HCEC 1CT (cell line): ENCODE measurements at regions not wholly inside any gene's neighbourhood (a gene's known extent, or its start where the extent isn't known, plus 50 kb on each side); places are given as distances from the start of the nearest gene placed in this dataset.

Source experiments
- DNase-seq: peaks from one replicate; pipeline ENCODE4 v3.0.0-alpha.2; 2017

GRCh38 chr21:38165466-38166172, 91.2 kb upstream of the KCNJ15 start:
- DNase-seq = peak; percentile 43

- no peak for DNase-seq
These were observed 90.6 kb upstream of the KCNJ15 start for GRCh38 chr21:38166173-38166535.

DNA sequence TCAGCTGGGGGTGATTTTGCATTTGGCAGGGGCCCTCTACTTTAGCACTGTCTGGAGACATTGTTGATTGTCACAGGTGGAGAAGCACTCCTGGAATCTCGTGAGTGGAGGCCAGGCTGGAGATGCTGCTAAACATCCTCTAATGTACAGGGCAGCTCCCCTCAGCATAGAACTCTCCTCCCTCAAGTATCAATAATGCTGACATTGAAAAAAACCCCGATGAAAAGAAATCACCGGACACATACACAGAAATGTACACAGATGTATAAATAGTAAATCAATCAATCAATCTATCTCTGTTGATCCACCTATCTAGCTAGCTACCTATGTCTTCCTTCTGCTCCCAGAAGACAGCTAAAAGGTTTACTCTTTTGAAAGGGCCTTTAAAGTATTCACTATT, 89.4 kb upstream of the KCNJ15 start:
- DNase-seq = no peak

DNA sequence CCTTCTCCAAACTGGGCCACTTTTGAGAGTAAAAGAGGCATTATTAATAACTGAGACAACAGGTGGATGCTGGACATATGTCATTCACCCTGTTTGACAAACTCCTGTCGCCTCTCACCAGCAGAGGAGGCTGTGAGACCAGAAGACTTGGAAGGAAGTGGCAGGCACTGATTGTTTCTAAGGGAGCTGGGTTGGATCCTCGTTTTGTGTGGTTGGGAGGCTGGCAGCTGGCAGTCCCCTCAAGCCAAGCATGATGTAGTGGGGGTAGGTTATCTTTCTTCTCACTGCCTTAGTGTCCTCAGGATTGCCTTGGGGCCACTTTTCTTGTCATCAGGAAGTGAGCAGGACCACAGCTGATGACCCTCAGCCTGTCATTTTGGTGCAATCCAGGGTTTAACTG, 86.5 kb upstream of the KCNJ15 start:
- DNase-seq = peak; percentile 53

DNA sequence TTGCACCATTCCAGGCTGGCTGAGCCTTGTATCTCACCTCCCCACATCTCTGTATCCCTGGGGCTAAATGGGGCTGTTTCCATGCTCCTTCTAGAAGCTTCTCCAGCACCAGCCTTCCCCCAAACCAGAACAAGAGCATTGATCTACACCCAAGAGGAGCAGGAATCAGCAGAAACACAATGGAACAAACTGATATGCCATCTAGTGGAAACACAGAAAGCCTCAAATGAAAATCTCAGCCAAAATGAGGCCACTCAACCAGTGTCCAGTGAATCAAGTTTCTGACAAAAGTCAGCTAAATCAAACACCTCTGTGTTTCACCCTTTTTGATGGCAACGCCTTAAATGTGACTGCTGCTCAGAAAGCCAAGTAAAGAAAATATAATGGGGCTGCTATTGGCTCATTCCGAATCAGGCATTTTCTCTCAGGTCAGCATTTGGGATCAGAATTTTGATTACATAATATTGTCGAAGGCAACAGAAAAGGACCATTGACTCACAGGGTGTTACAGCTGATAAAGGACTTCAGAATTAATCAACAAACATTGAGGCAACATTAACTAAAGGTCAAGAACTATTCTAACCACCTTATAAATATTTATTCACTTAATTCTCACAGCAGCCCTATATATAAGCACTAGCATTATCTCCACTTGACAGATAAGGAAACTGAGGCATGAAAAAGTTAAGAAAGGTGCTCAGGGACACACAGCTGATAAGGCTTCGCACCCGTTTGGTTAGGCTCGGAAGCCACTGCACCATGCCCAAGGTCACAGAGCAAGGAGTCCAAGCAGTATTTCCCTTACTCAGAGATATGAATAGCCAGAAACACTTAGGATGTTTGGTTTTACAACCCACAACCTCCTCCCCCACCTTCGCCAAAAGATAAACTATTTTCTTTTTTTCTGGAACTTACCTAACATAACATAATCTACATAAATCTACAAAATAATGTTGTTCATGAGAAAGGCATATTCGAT, 85.8 kb upstream of the KCNJ15 start:
- peak; percentile 20 for DNase-seq

- DNase-seq = peak; percentile 71
These were observed 85.0 kb upstream of the KCNJ15 start for GRCh38 chr21:38171723-38172344.

DNA sequence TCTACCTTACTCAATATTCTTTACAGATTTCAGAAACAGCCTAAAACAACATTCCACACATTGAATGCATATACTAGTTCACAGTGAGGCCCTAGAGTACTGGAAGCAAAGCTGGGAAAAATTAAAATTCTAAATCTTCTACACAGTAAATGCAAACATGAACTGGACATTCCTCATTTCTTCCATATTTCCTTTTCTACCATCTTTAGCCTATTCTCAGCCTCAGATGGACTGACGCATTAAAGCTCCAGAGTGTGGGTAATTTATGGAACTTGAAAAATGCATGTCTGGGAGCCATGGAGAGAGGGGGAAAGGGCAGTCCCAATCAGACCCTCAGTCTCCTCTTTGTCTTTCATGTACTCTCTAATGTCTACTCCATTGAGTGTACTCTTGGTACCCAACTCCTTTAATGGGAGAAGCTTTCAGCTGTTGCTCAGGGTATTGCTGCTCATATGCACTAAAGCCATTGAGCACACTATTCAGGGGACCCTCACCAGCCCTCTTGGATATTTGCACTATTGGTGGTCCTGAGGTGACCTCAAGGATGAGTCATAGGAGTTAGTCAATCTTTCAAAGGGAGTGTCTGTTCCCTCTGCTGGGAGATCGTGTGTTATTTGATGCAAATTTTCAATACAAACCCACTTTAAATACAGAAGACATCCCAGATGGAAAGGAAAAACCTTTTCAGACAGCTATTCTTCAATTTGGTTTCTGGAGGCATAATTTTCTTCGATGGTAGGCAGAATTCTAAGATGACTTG, 83.3 kb upstream of the KCNJ15 start:
- peak; percentile 4 for DNase-seq

GRCh38 chr21:38175306-38175705, 81.5 kb upstream of the KCNJ15 start:
- peak; percentile 50 for DNase-seq

DNA sequence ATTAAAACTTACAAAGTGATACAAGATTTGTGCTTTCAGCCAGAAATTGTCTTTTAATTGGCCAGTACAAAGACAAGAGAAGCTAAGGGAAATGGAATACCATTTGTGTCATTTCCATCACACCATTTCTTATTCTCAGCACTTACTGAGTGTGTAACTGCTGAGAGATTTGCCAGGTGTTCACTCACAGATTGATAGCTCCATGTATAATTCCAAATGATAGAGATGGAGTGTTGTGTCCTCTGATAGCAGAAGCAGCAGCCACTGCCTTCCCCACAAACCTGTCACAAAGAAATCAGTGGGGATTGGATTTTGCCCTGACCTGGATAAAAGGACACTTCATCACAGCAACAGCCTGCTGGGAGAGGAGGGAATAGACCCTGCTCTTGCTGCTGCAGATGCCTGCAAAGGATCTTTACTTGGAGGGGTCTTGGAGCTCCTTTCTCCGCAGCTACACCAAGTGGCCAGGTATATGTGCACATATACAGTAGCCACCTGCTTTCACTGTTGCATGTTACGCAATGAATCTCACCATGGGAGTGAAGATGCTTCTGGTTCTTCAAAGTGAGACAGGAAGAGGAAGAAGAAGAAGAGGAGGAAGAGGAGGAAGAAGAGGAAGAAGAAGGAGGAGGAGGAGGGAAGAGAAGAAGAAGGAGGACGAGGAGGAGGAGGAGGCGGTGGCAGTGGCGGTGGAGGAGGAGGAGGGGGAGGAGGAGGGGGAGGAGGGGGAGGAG, 78.7 kb upstream of the KCNJ15 start:
- DNase-seq = no peak

- no peak for DNase-seq
These were observed 77.9 kb upstream of the KCNJ15 start for GRCh38 chr21:38178653-38179470.

DNA sequence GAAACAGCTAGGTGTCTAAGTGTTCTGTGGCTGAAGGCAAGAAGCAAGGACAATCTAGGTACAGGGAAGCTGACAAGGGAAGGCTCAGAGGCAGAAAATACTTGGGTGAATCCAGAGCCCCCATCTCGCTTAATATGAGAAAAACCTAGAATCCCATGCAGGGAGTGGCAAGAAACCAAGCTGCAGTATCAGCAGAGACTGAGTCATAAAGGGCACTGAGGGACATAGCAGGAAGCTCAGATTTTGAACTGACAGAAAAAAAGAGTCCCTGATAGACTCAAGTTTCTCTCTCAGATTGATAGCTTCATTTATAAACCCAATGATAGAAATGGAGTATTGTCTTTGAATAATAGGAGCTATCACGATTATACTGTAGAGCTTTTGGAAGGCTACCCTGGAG, 77.3 kb upstream of the KCNJ15 start:
- peak; percentile 36 for DNase-seq

GRCh38 chr21:38181096-38181495, 75.7 kb upstream of the KCNJ15 start:
- DNase-seq = peak; percentile 48

GRCh38 chr21:38182370-38182985, 74.3 kb upstream of the KCNJ15 start:
- no peak for DNase-seq

DNA sequence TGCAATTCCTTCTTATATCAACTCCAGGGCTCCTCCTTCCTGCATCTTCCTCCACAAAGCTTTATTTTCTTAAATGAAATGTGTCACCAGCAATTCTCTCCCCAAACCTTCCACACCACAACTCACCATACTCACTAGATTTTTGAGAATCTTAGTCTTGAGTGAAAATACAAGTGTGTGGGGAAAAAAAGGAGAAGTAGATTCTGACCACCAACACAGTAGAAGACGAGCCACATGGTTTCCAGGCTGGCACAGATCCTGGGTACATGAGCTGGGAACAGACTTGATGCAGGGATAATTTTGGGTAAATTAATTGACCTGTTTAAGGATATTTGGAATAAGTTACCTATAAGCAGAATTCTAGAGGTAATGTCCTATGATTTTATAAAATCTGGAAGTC, 72.8 kb upstream of the KCNJ15 start:
- no peak for DNase-seq

- no peak for DNase-seq
These were observed 70.0 kb upstream of the KCNJ15 start for GRCh38 chr21:38186661-38187270.

- no peak for DNase-seq
These were observed 68.8 kb upstream of the KCNJ15 start for GRCh38 chr21:38188037-38188436.

DNA sequence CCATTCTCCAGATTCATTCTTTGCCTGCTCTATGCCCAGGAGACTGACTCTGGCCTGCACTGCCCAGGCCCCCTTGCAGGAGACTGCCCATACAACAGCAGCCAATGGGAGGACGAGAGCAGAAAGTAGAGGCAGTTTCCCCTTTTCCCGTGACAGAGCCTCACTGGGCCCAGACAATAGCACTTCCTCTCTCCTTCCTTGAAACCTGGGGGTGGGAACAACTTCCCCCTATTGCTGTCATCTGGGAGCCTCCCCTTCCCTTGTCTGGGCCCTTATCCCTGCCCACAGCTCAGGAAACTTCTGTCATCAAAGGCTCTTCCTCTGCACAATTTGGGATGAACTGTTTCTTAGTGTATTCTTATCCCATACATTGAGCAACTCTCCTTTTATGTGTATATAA, 60.8 kb upstream of the KCNJ15 start:
- no peak for DNase-seq

GRCh38 chr21:38202811-38203210, 54.0 kb upstream of the KCNJ15 start:
- DNase-seq = no peak

- no peak for DNase-seq
These were observed 53.6 kb upstream of the KCNJ15 start for GRCh38 chr21:38203229-38203628.

- no peak for DNase-seq
These were observed 50.9 kb upstream of the KCNJ15 start for GRCh38 chr21:38205940-38206339.
